ENCODE measurements at regions not wholly inside any gene's neighbourhood (a gene's known extent, or its start where the extent isn't known, plus 50 kb on each side); places are given as distances from the start of the nearest gene placed in this dataset.

GRCh38 chr20:48170625-48171024 is 385.3 kb upstream of the SULF2 start:
- no peak for DNase-seq

GRCh38 chr20:48169650-48170225 is 384.5 kb upstream of the SULF2 start:
- DNase-seq, result no peak

GRCh38 chr20:48166082-48166835 is 381.0 kb upstream of the SULF2 start:
- DNase-seq, result no peak

DNA sequence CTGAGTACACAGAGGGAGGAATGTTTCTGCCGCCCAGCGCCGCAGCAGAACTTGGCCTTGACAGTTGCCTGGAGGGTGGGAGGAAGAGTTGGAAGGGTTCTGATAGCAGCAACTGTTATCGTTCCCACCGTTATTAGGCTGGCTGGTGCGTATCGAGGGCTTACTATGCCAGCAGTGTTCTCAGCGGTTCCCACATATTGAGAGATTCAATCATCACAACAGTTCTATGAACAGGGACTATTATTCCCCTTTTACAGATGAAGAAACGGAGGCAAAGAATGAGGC is 380.1 kb upstream of the SULF2 start:
- no peak for DNase-seq

DNA sequence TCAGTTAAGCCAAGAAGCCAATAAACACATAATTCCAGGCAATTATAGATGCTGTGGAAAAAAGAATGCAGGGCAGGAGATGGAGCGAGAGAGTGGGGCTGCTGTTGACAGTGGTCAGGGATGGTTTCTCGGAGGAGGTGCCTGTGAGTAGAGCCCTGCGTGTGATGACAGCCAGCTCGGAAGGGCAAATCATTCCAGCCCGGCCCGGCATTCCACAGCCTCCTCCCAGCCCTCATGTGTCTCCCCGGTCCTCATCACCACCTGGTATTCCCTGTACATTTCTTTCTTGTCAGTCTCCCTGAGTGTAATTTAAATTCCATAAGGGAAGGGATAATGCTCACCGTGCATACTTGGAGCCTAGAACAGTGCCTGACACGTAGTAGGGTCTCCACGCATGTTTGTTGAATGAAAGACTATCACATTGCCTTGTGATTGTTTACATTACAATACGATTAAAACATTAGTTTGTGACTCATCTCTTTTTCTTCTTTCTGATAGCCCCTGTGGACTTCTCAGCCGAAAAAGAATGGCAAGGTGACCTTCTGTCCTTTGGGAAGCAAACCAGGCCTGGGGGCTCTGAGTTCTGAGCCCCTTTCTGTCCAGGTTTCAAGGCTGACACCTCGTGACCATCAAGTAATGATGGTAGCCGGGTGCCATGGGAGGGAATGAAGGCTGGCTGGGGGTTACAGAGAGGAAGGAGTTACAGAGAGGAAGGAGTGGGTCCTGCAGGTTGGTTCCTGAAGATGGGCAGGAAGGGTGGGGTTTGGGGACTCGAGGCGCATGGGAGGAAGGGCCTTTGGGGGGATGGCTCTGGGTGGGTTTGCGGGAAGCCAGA is 379.5 kb upstream of the SULF2 start:
- no peak for DNase-seq

DNA sequence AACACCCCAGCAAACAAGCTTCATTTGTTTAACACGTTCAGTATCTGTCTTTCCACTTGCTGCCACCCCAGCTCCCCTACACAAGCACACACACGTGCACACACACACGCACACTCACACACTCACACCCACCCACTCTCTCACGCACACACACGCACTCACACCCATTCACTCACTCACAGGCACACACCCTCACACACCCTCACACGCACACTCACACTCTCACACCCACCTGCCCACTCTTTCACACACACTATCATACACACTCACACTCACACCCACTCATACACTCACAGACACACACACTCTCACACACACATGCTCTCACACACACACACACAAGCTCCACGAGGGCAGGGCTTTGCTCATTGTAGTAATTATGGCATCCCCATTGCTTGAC is 378.8 kb upstream of the SULF2 start:
- DNase-seq, result no peak

DNA sequence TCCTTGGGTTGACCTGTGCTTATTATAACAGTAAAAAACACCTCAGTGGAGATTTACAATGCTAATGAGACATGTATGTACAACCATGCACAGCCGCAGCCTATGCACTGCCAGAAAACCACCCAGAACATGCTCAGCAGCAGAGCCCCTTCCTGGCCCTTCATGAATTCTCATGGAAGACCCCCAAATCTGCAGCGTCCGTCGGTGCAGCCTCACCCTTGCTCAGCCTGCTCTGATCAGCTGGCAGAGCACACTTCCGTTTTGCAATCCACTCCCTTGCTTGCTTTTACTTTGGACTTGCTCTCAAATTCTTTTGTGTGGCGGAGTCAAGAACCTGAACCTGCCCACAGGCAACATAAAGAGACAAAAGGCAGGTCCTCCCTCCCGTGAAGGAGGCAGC is 378.2 kb upstream of the SULF2 start:
- no peak for DNase-seq

- DNase-seq, result no peak
Measured at GRCh38 chr20:48162621-48163020, 377.3 kb upstream of the SULF2 start.

DNA sequence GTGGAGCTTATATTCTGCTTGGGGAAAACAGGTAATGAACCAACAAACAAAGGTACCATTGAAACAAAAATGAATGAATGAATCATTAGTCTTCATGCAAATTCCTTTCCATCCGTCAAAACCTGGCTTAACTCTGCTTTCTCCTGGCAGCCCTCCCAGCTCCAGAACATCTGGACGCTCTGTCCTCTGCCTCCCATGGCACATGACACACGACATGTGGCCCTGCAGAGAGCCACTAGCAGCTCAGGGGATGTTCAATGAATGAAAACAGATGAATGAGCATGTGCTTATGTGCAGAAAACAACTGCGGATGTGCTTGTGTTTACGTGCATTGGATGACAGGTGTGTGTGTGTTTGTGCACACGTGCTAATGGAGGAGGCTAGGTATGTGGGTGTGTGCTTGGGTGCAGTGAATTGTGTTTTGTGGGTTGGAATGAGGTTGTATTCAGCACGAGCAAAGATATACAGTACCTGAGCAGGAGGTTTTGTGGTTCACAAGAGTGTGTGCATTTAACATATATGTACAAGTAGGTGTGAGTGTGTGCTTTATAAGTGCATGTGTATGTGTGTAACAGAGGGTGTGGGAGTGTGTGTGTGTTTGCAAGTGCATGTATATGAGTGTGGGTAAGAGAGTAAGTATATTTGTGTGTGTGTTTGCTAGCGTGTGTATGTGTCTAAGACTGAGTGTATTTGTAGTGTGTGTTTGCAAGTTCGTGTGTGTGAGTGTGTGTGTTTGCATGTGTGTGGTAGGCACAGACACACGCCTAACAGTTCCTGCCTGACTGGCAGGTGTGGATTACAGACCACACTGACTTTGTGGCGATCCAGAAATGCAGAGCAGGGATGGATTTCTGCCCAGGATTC is 374.1 kb upstream of the SULF2 start:
- no peak for DNase-seq

- DNase-seq, result no peak
Measured at GRCh38 chr20:48158014-48158413, 372.7 kb upstream of the SULF2 start.

- DNase-seq, result no peak
Measured at GRCh38 chr20:48156951-48157700, 371.8 kb upstream of the SULF2 start.

DNA sequence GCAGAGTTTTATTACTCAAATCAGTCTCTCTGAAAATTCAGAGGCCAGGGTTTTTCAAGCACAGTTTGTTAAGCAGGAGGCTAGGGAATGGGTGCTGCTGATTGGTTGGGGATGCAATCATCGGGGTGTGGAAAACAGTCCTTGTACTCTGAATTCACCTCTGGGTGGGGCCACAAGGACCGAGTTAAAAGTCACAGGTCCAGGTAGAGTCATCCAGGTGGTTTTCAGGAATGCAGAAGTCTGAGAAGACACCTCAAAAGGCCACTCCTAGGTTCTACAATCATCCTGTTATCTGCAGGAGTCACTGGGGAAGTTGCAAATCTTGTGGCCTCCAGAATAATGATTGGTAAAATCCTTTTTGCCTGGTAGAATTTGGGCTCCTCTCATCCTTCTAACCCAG is 371.2 kb upstream of the SULF2 start:
- DNase-seq, result no peak

DNA sequence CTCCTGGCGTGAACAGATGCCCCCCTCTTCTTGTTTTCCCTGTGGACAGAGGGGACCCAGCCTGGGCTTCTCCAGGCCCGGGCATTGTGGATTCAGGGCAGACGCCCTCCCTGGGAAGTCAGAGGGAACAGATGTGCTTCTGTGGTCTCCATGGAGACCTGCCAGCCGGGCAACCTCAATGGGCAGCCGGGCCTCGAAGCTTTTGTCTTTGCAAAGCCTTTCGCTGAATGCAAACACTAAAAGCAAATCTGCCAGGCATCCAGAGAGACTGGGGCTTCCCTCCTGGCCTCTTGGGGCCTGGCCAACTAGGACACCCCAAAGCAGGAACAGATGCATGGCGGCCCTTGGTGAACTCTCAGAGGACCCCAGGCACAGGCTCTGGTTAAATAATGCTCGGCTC is 370.0 kb upstream of the SULF2 start:
- DNase-seq, result no peak

DNA sequence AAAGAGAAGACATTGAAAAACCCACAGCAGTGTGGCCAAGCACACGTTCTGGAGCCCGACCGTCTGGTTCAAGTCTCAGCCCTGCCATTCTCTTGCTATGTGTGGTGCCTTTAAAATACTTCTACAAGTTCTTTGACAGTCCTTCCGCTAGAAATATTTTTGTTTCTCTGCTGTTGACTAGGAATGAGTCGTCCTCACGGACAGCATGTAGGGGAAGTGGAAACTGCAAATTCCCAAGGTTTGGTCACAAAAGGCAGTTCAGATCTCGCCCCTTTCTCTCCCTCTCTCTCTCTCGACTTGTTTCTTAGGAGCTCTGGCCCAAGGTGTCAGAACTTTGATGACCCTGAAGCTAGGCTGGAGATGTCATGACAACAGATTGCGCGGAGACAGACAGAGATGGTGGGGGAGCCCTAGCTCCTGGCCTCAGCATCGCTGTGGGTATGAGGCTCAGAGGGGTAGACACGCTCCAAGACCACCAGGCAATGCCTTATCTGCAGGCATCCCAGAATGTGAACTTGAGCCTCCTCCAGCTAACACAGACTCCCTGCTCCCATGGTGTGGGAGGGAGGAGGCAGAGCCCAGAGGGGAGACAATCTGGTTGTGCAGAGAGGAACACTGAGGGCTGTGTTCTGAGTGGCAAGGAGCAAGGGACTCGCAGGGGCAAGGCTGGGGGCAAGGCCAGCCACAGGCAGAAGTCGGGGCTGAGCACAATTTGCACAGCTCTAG is 368.9 kb upstream of the SULF2 start:
- DNase-seq, result no peak

DNA sequence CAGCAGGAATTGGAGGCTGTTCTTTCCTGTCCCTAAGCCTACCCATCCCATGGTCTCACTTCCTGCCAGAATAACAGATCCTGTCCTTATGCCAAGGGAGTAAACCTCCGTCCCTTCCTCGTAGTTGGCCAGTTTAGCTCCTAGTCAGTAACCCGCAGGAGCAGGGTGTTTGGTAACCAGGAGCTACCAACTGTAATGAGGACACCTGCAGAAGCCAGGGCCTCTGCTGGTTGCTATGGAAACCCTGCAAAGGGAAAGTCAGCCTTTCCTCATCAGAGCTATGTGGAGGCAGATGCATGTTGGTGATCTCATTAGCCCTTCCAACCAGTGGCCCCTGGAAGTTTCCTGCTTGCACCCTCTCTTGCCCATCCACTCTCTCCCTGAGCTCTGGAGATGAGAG is 368.2 kb upstream of the SULF2 start:
- DNase-seq, result no peak

DNA sequence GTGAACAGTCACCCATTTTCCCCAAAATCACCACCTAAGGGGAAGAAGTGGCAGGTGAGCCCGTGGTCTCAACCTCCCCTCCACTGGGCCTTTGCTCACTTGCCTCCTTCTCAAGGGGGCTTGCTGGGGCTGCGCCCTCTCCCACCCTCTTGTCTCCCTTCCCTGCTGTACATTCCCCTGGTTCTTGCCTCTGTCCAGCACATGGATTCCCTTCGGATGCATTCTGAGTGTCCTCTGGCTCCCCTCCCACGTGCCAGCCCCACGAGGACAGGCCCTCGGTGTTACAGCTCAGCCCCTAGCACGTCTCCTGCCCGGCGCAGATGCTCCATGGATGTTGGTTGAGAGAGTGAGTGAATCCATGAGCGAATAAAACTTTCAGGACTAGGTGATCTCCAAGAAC is 367.8 kb upstream of the SULF2 start:
- no peak for DNase-seq

DNA sequence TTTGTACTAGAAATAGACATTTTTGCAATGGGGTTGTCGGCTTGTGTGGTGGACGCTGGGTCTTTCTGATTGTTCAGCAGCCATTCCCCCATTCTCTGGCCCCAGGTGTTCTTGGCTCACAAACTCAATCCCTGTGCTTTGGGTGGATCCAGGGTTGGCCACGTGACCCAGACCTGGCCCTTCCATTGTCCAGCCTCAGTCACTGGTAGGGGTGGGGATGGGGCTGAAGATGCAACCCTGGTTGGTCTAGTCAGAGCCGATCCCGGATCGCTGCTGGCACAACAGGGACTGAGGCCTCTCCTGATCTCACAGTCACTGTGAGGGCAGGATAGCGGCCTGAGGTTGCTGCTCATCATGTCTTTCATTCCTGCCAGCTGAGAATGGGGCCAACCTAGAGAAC is 365.3 kb upstream of the SULF2 start:
- DNase-seq, result no peak

DNA sequence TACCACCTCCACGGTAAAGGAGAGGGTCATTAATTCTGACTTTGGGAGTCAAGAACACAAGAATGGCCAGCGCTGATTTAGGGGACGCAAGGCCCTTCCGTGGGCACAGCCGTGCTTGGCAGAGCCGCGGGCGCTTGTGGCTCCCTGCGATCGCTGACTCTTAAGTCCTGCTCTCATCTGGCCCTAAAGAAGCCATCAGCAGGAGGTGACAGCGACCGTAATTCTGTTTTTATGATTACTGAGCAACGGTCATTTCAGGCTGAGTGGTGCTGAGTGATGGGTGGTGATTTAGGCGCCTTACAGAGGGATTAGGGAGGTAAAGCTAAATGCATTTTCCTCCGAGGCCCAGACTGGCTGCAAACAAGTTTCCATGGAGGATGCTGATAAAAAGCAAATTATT is 364.6 kb upstream of the SULF2 start:
- no peak for DNase-seq

DNA sequence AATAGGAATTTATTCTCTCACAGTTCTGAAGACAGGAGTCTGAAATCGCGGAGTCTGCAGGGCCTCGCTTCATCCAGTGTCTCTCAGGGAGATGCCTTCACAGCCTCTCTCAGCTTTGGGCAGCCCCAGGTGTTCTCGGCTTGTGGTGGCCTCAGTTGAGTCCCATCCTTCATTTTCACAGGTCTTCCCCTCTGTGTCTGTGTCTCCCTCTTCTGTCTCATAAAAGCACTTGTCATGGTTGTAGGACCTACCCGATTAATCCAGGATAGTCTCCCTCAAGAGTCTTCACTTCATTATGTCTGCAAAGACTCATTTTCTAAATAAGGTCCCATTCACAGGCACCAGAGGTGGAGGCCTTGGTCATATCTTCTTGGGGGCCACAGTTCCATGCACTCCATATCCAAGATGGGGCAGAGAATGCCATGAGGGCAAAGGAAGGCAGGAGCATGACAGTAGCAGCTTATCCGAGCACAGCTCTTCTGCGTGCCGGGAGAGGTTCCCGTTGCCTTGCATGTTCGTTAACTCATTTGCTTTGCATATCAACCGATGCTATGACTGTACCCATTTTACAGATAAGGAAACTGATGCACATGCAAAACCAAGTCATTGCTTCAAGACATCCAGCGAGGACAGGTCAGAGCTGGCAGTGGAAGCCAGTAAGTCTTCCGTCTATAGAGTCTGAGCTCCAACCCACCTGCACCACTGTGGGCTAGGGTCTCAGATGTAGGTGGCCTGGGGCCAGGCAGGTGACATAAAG is 363.8 kb upstream of the SULF2 start:
- no peak for DNase-seq

- no peak for DNase-seq
Measured at GRCh38 chr20:48148020-48148419, 362.7 kb upstream of the SULF2 start.

DNA sequence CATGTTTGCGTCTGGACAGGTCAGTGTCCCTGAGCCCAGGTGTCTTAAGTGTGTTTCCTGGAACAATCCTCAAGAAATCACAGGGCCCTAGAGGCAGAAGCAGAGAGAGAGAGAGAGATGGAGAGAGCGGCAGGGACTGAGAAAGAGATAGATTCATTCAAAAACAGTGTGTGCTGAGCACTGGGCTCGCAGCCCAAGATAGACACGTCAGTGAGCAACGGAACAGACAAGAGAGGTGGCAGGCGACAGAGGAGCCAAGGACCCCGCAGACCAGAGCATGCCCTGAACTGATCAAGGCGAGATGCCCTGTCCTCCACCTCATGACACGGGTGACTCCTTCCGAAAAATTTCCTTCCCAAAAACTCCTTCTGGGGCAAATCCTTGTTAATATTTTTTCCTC is 362.0 kb upstream of the SULF2 start:
- DNase-seq, result no peak
